H1 (cell line): ENCODE measurements at regions not wholly inside any gene's neighbourhood (a gene's known extent, or its start where the extent isn't known, plus 50 kb on each side); places are given as distances from the start of the nearest gene placed in this dataset.

Experiments used
- CEBPB ChIP-seq: IDR thresholded peaks from 2 replicates; pipeline ENCODE4 v1.6.1; 2012; ENCODE audit warnings: low read depth, low read length
- EZH2 ChIP-seq: fragments of 200-600 bp; sonication (generic); IDR thresholded peaks from 2 replicates; pipeline ENCODE4 v1.7.1; 2012; ENCODE audit warnings: low read depth, mild to moderate bottlenecking, moderate library complexity, low read length, inconsistent platforms; ENCODE audit not compliant: severe bottlenecking
- FOSL1 ChIP-seq: IDR thresholded peaks from 2 replicates; pipeline ENCODE4 v1.6.1; 2011; ENCODE audit warnings: mild to moderate bottlenecking, low read depth, low read length, moderate library complexity; ENCODE audit not compliant: insufficient read depth
- POLR2A ChIP-seq, 2 experiments: IDR thresholded peaks; 1 replicate in 1 of 2; 2 replicates in 1 of 2; pipeline ENCODE4 v1.6.1; 2011; ENCODE audit warnings: low read depth in 2 of 2, low read length in 2 of 2, mild to moderate bottlenecking in 2 of 2; ENCODE audit errors: control extremely low read depth in 1 of 2
- RBBP5 ChIP-seq: IDR thresholded peaks from 2 replicates; pipeline ENCODE4 v1.7.1; 2012; ENCODE audit warnings: low read depth, mild to moderate bottlenecking, inconsistent platforms, low read length, moderate library complexity, borderline replicate concordance
- SUZ12 ChIP-seq: fragments of 200-600 bp; sonication (generic); IDR thresholded peaks from 2 replicates; pipeline ENCODE4 v1.6.1; 2012; ENCODE audit warnings: mild to moderate bottlenecking, inconsistent platforms, low read length, moderate library complexity, mixed read lengths
- ZNF274 ChIP-seq: IDR thresholded peaks from 2 replicates; pipeline ENCODE4 v1.7.0; 2012; ENCODE audit warnings: low read length, borderline replicate concordance; ENCODE audit errors: extremely low read depth
- TF ChIP-seq, protein P1 (sequence below), 3 experiments: IDR thresholded peaks; 1 replicate in 2 of 3; 2 replicates in 1 of 3; pipeline versions ENCODE4 v1.5.1 to v1.6.1; 2011; ENCODE audit warnings: low read length in 3 of 3, mild to moderate bottlenecking in 3 of 3, inconsistent platforms in 2 of 3, low read depth in 1 of 3, moderate library complexity in 1 of 3; ENCODE audit not compliant: insufficient read depth in 1 of 3; ENCODE audit errors: control extremely low read depth in 1 of 3
- TF ChIP-seq, protein P2 (sequence below): IDR thresholded peaks from 2 replicates; pipeline ENCODE4 v1.6.1; 2012; ENCODE audit warnings: low read length, inconsistent platforms

DNA sequence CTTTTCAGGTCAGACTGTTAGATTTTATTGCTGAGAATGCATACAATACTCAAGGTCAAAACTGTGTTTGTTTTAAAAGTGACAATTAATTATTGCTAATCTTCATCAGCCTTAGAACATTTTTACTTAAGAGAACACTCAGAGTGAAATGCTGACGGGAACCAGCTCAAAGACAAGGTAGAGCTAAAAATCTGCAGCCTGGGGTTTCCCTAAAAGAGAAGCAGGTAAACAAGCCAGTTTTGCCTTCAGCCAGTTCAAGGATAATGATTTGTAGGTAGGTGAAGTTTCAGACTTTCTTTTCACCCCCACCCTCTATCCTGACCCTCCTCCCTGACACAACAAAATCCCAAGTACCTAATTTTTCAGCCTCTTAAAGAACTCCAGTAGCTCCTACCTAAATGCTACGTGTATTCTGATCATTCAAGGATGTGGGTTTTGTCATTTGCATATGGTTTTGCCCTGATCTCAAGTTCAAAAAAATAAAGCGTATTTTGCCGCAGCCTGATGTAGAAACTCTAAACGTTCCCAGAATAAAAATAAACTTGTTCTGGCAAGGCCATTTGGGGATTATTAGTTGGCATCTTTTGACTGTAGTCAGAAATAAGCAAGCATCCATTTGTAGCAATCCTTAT is 407.2 kb downstream of the EFNA5 start:
- no peak for TF ChIP-seq ZNF274
- TF ChIP-seq, protein P1, sequence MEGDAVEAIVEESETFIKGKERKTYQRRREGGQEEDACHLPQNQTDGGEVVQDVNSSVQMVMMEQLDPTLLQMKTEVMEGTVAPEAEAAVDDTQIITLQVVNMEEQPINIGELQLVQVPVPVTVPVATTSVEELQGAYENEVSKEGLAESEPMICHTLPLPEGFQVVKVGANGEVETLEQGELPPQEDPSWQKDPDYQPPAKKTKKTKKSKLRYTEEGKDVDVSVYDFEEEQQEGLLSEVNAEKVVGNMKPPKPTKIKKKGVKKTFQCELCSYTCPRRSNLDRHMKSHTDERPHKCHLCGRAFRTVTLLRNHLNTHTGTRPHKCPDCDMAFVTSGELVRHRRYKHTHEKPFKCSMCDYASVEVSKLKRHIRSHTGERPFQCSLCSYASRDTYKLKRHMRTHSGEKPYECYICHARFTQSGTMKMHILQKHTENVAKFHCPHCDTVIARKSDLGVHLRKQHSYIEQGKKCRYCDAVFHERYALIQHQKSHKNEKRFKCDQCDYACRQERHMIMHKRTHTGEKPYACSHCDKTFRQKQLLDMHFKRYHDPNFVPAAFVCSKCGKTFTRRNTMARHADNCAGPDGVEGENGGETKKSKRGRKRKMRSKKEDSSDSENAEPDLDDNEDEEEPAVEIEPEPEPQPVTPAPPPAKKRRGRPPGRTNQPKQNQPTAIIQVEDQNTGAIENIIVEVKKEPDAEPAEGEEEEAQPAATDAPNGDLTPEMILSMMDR (IDR thresholded peaks at IDR 0.05; ENCODE audit: control extremely low read depth in 1 of 3, insufficient read depth in 1 of 3, low read depth in 1 of 3, low read length in 3 of 3) = no peak
- no peak for TF ChIP-seq CEBPB
- TF ChIP-seq POLR2A (IDR thresholded peaks at IDR 0.05; ENCODE audit: control extremely low read depth in 1 of 2, low read depth in 2 of 2, low read length in 2 of 2) = no peak
- TF ChIP-seq EZH2 = no peak
- TF ChIP-seq, protein P2, sequence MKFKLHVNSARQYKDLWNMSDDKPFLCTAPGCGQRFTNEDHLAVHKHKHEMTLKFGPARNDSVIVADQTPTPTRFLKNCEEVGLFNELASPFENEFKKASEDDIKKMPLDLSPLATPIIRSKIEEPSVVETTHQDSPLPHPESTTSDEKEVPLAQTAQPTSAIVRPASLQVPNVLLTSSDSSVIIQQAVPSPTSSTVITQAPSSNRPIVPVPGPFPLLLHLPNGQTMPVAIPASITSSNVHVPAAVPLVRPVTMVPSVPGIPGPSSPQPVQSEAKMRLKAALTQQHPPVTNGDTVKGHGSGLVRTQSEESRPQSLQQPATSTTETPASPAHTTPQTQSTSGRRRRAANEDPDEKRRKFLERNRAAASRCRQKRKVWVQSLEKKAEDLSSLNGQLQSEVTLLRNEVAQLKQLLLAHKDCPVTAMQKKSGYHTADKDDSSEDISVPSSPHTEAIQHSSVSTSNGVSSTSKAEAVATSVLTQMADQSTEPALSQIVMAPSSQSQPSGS = no peak
- no peak for TF ChIP-seq RBBP5
- TF ChIP-seq SUZ12 = no peak
- TF ChIP-seq FOSL1 = no peak
